ENCODE measurements at regions not wholly inside any gene's neighbourhood (a gene's known extent, or its start where the extent isn't known, plus 50 kb on each side); places are given as distances from the start of the nearest gene placed in this dataset.
"Not testable (repeated sequence)": the region's sequence is repeated elsewhere in the genome, so short reads cannot be mapped to it uniquely, and the experiment has no call there.

DNA sequence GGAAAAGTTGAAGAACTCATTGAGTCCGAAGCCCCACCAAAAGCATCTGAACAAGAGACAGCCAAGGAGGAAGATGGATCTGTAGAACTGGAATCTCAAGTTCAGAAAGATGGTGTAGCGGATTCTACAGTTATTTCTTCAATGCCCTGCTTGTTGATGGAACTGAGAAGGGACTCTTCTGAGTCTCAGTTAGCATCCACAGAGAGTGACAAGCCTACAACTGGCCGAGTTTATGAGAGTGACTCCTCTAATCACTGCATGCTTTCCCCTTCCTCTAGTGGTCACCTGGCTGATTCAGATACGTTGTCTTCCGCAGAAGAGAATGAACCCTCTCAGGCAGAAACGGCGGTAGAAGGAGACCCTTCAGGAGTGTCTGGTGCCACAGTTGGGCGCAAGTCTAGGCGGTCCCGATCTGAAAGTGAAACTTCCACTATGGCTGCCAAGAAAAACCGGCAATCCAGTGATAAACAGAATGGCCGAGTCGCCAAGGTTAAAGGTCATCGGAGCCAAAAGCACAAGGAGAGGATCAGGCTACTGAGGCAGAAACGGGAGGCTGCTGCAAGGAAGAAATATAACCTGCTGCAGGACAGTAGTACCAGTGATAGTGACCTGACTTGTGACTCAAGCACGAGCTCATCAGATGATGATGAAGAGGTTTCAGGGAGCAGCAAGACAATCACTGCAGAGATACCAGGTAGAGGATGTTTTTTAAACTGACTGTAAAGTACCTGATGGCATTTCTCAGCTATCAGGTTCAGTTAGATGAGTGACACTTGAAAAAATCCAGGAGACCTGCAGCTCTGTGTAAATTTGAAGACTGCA lies 111.9 kb downstream of the HAUS1 start:
- no peak overlapping the region for H3K4me3 ChIP-seq (ENCODE audit: low read depth, low read length)
- TF ChIP-seq, protein P1, sequence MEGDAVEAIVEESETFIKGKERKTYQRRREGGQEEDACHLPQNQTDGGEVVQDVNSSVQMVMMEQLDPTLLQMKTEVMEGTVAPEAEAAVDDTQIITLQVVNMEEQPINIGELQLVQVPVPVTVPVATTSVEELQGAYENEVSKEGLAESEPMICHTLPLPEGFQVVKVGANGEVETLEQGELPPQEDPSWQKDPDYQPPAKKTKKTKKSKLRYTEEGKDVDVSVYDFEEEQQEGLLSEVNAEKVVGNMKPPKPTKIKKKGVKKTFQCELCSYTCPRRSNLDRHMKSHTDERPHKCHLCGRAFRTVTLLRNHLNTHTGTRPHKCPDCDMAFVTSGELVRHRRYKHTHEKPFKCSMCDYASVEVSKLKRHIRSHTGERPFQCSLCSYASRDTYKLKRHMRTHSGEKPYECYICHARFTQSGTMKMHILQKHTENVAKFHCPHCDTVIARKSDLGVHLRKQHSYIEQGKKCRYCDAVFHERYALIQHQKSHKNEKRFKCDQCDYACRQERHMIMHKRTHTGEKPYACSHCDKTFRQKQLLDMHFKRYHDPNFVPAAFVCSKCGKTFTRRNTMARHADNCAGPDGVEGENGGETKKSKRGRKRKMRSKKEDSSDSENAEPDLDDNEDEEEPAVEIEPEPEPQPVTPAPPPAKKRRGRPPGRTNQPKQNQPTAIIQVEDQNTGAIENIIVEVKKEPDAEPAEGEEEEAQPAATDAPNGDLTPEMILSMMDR (IDR thresholded peaks at IDR 0.05; ENCODE audit: low read depth, low read length) = no peak

DNA sequence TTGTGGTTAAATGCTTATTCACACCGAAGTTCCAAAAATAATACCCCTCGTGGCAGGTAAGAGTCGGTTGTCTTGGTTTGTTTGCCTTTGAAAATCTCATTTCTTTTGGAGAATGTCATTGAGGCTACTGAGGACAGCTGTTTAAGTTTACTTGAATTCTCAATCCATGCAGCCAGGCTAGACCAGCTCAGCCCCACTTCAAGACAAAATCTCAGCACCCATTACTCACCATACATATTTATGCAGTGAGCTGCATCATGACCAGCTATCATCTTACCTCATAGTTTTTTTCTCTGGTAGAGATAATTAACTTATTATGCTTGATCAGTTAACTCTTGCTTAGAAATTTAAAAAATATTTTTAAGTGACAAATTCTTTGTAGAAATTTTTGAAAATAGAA lies 115.9 kb downstream of the HAUS1 start:
- no peak overlapping the region for H3K4me3 ChIP-seq (ENCODE audit: low read depth, low read length)
- TF ChIP-seq, protein P1 (IDR thresholded peaks at IDR 0.05; ENCODE audit: low read depth, low read length) = no peak

DNA sequence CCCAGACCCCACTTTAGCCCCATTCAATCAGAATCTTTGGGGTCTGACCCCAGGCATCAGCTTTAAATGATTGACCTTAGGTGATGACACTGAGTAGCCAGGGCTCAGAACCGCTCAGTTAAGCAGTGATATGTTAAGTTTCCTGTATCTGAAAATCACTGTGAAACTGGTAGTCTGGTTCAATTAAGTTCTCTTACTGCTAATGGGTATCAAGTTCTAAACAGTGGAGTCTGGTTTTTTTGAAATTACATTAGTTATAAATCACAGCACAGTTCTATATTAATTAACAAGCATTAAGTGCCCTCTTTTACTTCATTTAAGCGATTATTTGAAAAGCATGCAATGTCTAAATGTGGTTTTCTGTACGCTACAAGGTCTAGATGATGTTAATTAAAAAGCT lies 117.9 kb downstream of the HAUS1 start:
- TF ChIP-seq, protein P1 (IDR thresholded peaks at IDR 0.05; ENCODE audit: low read depth, low read length) = no peak
- no peak overlapping the region for H3K4me3 ChIP-seq (ENCODE audit: low read depth, low read length)

- TF ChIP-seq, protein P1 (IDR thresholded peaks at IDR 0.05; ENCODE audit: low read depth, low read length) = no peak
- no peak overlapping the region for H3K4me3 ChIP-seq (ENCODE audit: low read depth, low read length)
Observed at GRCh38 chr18:46222710-46223360, 118.7 kb downstream of the HAUS1 start.

- no peak overlapping the region for H3K4me3 ChIP-seq (ENCODE audit: low read depth, low read length)
Observed at GRCh38 chr18:46224181-46224775, 120.1 kb downstream of the HAUS1 start.

GRCh38 chr18:46226461-46226860 lies 122.3 kb downstream of the HAUS1 start:
- TF ChIP-seq, protein P1 (IDR thresholded peaks at IDR 0.05; ENCODE audit: low read depth, low read length) = no peak
- H3K4me3 ChIP-seq (ENCODE audit: low read depth, low read length) = no peak overlapping the region

More at GRCh38 chr18:46224181-46224775, 120.1 kb downstream of the HAUS1 start:
- TF ChIP-seq, protein P1 (IDR thresholded peaks at IDR 0.05; ENCODE audit: low read depth, low read length) = no peak

- not testable (repeated sequence) for H3K4me3 ChIP-seq (ENCODE audit: low read depth, low read length)
Observed at GRCh38 chr18:46229641-46230040, 125.5 kb downstream of the HAUS1 start.

Measured in WI38 (cell line).